ENCODE measurements at regions not wholly inside any gene's neighbourhood (a gene's known extent, or its start where the extent isn't known, plus 50 kb on each side); places are given as distances from the start of the nearest gene placed in this dataset.

DNA sequence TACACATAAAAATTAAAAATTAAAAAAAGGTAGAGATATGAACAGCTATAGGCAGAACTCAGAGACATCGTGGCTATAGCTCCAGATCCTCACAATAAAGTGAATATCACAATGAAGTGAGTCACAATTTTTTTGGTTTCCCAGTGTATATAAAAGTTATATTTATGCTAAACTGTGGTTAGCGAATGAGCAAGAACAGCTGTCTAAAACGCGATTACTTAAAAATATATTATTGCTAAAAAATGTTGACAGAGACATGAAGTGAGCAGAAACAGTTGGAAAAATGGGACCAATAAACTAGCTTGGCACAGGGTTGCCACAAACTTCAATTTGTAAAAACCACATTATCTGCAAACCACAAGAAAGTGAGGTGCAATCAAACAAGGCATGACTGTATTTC is 551.7 kb upstream of the NETO1 start:
- TF ChIP-seq, protein P1, sequence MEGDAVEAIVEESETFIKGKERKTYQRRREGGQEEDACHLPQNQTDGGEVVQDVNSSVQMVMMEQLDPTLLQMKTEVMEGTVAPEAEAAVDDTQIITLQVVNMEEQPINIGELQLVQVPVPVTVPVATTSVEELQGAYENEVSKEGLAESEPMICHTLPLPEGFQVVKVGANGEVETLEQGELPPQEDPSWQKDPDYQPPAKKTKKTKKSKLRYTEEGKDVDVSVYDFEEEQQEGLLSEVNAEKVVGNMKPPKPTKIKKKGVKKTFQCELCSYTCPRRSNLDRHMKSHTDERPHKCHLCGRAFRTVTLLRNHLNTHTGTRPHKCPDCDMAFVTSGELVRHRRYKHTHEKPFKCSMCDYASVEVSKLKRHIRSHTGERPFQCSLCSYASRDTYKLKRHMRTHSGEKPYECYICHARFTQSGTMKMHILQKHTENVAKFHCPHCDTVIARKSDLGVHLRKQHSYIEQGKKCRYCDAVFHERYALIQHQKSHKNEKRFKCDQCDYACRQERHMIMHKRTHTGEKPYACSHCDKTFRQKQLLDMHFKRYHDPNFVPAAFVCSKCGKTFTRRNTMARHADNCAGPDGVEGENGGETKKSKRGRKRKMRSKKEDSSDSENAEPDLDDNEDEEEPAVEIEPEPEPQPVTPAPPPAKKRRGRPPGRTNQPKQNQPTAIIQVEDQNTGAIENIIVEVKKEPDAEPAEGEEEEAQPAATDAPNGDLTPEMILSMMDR (IDR thresholded peaks at IDR 0.05; ENCODE audit: low read depth, low read length, missing input control): no peak
- no peak for TF ChIP-seq GABPA (IDR thresholded peaks at IDR 0.05 in 1 of 2, conservative IDR thresholded peaks at IDR 0.05 in 1 of 2)
- TF ChIP-seq, protein P2, sequence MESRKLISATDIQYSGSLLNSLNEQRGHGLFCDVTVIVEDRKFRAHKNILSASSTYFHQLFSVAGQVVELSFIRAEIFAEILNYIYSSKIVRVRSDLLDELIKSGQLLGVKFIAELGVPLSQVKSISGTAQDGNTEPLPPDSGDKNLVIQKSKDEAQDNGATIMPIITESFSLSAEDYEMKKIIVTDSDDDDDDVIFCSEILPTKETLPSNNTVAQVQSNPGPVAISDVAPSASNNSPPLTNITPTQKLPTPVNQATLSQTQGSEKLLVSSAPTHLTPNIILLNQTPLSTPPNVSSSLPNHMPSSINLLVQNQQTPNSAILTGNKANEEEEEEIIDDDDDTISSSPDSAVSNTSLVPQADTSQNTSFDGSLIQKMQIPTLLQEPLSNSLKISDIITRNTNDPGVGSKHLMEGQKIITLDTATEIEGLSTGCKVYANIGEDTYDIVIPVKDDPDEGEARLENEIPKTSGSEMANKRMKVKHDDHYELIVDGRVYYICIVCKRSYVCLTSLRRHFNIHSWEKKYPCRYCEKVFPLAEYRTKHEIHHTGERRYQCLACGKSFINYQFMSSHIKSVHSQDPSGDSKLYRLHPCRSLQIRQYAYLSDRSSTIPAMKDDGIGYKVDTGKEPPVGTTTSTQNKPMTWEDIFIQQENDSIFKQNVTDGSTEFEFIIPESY (IDR thresholded peaks at IDR 0.05): no peak

Measured in liver (tissue), 3 donors.